Colonic mucosa (tissue), 4 donors: ENCODE measurements at regions not wholly inside any gene's neighbourhood (a gene's known extent, or its start where the extent isn't known, plus 50 kb on each side); places are given as distances from the start of the nearest gene placed in this dataset.

Source experiments
- DNase-seq: peaks from one replicate; pipeline ENCODE4 v3.0.0-alpha.2; 2020
- H3K27ac ChIP-seq: fragments of 200-600 bp; one replicate; pipeline ENCODE4 v1.8.0; 2021
- H3K27me3 ChIP-seq: fragments of 200-600 bp; one replicate; pipeline ENCODE4 v1.8.0; 2021
- H3K36me3 ChIP-seq: fragments of 200-600 bp; one replicate; pipeline ENCODE4 v1.8.0; 2021
- H3K4me1 ChIP-seq: fragments of 200-600 bp; one replicate; pipeline ENCODE4 v1.8.0; 2021; ENCODE audit warnings: mild to moderate bottlenecking
- H3K4me3 ChIP-seq: fragments of 200-600 bp; one replicate; pipeline ENCODE4 v1.8.0; 2021
- H3K9ac ChIP-seq, 2 donors: one replicate each; pipeline ENCODE4 v1.7.0; 2013; ENCODE audit warnings: control low read depth in 2 of 2, low read depth in 2 of 2, low read length in 2 of 2
- H3K9me3 ChIP-seq: fragments of 200-600 bp; one replicate; pipeline ENCODE4 v1.8.0; 2021
- CTCF ChIP-seq: fragments of 200-600 bp; IDR thresholded peaks from one replicate; pipeline ENCODE4 v1.8.0; 2022; ENCODE audit warnings: antibody characterized with exemption, mild to moderate bottlenecking
- intact Hi-C: fragments of 100-400 bp; cut with DNase I; formaldehyde crosslinking; loops from one replicate; pipeline ENCODE4 v1.14.1; 2022
- donor health status: healthy.
- donor health status: DM: no; HTN: no; CAD: no.
- donor health status: DM: no; HTN: no; CAD: no.

GRCh38 chr11:80632691-80633090 is 1191.9 kb upstream of the TENM4 start:
- Histone ChIP-seq H3K27ac (no peak overlapping the region), H3K27me3 (no peaks in the 10 kb centered on the region)

GRCh38 chr11:80632156-80632555 is 1191.3 kb upstream of the TENM4 start:
- no peaks in the 10 kb centered on the region for H3K36me3 ChIP-seq
- intact Hi-C loops: no loop called here

More at GRCh38 chr11:80632691-80633090, 1191.9 kb upstream of the TENM4 start:
- no peaks in the 10 kb centered on the region for H3K36me3 ChIP-seq
- DNase-seq: no peak
- intact Hi-C loops: no loop called here
- no peaks in the 10 kb centered on the region for H3K9me3 ChIP-seq
- TF ChIP-seq CTCF: no peak
- no peak overlapping the region for H3K4me3 ChIP-seq
- H3K4me1 ChIP-seq: no peaks in the 10 kb centered on the region
- no peak overlapping the region for H3K9ac ChIP-seq

GRCh38 chr11:80629466-80629865 is 1188.6 kb upstream of the TENM4 start:
- DNase-seq: no peak
- no peaks in the 10 kb centered on the region for H3K4me1 ChIP-seq
- H3K4me3 ChIP-seq: no peak overlapping the region
- no peak for TF ChIP-seq CTCF
- H3K36me3 ChIP-seq: no peaks in the 10 kb centered on the region
- intact Hi-C loops: no loop called here
- H3K9ac ChIP-seq: no peak overlapping the region
- H3K27me3 ChIP-seq: no peaks in the 10 kb centered on the region
- no peak overlapping the region for H3K27ac ChIP-seq
- H3K9me3 ChIP-seq: no peaks in the 10 kb centered on the region

More at GRCh38 chr11:80632156-80632555, 1191.3 kb upstream of the TENM4 start:
- H3K4me3 ChIP-seq: no peak overlapping the region
- H3K4me1 ChIP-seq: no peaks in the 10 kb centered on the region
- no peak for TF ChIP-seq CTCF
- no peaks in the 10 kb centered on the region for H3K27me3 ChIP-seq
- no peak for DNase-seq
- no peak overlapping the region for H3K27ac ChIP-seq
- no peak overlapping the region for H3K9ac ChIP-seq
- no peaks in the 10 kb centered on the region for H3K9me3 ChIP-seq

- intact Hi-C loops: no loop called here
- Histone ChIP-seq H3K4me3 (no peak overlapping the region), H3K9me3 (no peaks in the 10 kb centered on the region), H3K27ac (no peak overlapping the region), H3K27me3 (no peaks in the 10 kb centered on the region), H3K36me3 (no peaks in the 10 kb centered on the region), H3K4me1 (no peaks in the 10 kb centered on the region), H3K9ac (no peak overlapping the region)
- no peak for DNase-seq
- no peak for TF ChIP-seq CTCF
Measured at GRCh38 chr11:80627364-80627763, 1186.5 kb upstream of the TENM4 start.

- no peak for DNase-seq
- Histone ChIP-seq H3K9me3 (no peaks in the 10 kb centered on the region), H3K9ac (no peak overlapping the region), H3K27ac (no peak overlapping the region), H3K4me3 (no peak overlapping the region), H3K27me3 (no peaks in the 10 kb centered on the region), H3K4me1 (no peaks in the 10 kb centered on the region), H3K36me3 (no peaks in the 10 kb centered on the region)
- intact Hi-C loops: no loop called here
- no peak for TF ChIP-seq CTCF
Measured at GRCh38 chr11:80626721-80627120, 1185.9 kb upstream of the TENM4 start.

GRCh38 chr11:80625563-80625962 is 1184.7 kb upstream of the TENM4 start:
- no peaks in the 10 kb centered on the region for H3K9me3 ChIP-seq
- no peaks in the 10 kb centered on the region for H3K4me1 ChIP-seq
- intact Hi-C loops: no loop called here
- H3K36me3 ChIP-seq: no peaks in the 10 kb centered on the region
- no peak overlapping the region for H3K27ac ChIP-seq
- no peak for DNase-seq
- TF ChIP-seq CTCF: no peak
- H3K4me3 ChIP-seq: no peak overlapping the region
- H3K9ac ChIP-seq: no peak overlapping the region
- H3K27me3 ChIP-seq: no peaks in the 10 kb centered on the region
